AG09319 (cell line): ENCODE measurements at regions not wholly inside any gene's neighbourhood (a gene's known extent, or its start where the extent isn't known, plus 50 kb on each side); places are given as distances from the start of the nearest gene placed in this dataset.

Experiments
- DNase-seq: peaks from one replicate; pipeline ENCODE4 v3.0.0-alpha.2; 2010; ENCODE audit warnings: low read depth; ENCODE audit errors: extremely low read depth
- TF ChIP-seq, protein P1 (sequence below): IDR thresholded peaks from 2 replicates; pipeline ENCODE4 v1.5.1; 2011; ENCODE audit warnings: low read depth, mild to moderate bottlenecking, inconsistent platforms, low read length, moderate library complexity

DNA sequence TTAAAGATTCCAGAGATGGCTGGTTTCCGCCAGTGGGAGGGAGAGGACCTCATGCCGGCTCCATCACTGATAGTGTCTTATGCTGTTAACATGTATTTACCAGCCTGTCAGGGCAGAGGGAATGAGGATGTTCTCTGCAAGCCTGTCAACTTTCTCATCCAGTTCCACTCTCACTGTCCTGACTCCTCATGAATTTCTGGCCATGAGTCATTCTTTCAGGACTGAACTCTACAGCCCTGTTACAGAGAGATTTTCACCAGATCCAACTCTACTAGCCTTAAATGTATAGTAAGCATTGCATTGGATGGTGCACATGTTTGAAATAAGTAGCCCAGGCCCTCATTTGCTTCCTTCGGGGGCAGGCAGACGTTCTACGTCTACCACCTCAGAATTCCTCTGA is 387.7 kb downstream of the TMEM135 start:
- TF ChIP-seq, protein P1, sequence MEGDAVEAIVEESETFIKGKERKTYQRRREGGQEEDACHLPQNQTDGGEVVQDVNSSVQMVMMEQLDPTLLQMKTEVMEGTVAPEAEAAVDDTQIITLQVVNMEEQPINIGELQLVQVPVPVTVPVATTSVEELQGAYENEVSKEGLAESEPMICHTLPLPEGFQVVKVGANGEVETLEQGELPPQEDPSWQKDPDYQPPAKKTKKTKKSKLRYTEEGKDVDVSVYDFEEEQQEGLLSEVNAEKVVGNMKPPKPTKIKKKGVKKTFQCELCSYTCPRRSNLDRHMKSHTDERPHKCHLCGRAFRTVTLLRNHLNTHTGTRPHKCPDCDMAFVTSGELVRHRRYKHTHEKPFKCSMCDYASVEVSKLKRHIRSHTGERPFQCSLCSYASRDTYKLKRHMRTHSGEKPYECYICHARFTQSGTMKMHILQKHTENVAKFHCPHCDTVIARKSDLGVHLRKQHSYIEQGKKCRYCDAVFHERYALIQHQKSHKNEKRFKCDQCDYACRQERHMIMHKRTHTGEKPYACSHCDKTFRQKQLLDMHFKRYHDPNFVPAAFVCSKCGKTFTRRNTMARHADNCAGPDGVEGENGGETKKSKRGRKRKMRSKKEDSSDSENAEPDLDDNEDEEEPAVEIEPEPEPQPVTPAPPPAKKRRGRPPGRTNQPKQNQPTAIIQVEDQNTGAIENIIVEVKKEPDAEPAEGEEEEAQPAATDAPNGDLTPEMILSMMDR: no peak
- DNase-seq: no peak

DNA sequence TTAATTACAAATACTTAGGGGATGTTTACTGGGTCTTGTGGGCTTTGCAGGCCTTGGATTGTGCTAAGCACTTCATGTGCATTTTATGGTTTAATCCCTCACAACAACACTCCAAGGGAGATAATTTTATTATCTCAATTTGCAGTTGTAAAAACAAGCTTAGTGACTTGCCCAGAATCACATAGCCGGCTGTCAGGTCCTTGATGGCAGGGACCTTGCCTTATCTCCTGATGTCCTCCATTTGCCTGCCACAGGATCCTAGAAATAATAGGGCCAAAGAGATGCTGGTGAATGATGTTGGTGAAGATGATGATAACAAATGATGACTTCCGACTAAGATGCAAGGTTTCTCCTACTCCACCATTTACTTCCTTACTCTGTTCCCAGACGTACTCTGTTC is 385.4 kb downstream of the TMEM135 start:
- TF ChIP-seq, protein P1: no peak
- no peak for DNase-seq

DNA sequence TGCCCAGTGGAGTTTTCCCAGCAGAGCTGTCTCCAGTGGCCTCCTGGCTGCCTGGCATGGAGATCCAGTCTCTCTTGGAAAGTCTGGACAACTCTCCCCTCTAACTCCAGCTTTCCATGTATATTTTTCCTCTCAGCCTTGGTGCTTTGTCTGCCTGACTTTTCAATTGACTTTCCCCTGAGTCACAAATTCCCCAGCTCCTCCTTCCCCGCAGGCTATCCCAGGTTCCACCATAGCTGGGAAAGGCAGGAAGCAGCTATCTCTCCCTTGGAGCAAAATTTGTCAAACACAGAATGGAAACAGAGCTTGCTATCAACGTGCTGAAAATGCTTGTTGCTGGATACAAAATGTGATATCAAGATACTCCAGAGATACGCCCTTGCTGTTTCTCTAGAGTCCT is 384.8 kb downstream of the TMEM135 start:
- DNase-seq: no peak
- TF ChIP-seq, protein P1: no peak

DNA sequence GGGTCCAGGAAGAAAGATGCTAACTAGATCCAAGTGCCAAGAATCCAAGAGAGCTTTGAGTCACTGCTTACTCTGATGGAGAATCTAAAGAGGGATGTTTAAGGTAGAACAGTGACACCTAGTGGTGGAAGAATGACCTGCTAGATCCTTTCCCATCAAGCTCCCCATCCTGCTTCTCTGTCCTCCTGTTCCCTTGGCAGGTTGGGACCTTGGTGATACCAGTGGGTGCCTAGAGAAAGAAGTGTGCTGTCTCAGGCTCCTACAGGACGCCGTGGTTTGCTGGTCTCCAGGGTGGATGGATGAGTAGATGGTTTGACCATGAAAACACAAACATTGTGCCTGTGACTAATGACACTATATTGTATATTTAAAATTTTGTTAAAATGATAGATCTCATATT is 383.7 kb downstream of the TMEM135 start:
- peak; percentile 64 for DNase-seq
- TF ChIP-seq, protein P1: peak; percentile 70

DNA sequence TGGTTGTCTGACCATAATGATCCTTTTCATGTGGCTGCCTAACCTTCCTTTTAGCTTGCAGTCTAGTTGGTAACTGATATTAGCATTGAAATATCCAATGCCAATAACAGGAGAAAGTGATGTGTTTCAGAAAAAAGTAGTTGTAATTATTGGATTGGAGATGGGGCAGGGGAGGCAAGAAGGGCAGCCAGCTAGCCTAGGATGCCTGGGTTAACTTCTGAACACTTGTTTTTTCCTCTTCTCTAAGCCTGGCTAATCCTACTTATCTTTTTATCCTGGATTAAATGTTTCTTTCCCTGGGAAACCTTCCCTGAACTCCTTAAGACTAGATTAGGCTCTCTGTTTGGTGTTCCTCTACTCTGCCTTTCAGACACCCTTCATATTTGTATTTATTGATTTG is 380.2 kb downstream of the TMEM135 start:
- DNase-seq: no peak
- TF ChIP-seq, protein P1: no peak

DNA sequence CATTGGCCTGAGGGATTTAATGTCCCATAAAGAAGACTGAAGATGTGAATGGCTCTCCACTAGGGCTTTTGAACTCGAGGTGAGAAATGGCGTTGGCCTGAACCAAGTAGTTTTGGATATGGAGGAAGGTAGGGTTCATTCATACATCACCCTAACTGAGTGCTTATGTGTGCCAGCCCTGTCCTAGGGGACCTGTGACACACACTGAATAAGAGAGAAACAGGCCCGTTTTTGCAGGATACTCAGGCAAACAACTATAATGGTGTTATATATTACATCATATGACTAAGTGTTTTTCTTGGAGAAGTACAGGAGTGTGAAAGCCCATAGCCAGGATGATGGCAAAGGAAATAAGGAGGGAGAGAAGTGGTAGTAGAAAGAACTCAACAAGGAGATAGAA is 368.1 kb downstream of the TMEM135 start:
- no peak for DNase-seq
- TF ChIP-seq, protein P1: no peak

DNA sequence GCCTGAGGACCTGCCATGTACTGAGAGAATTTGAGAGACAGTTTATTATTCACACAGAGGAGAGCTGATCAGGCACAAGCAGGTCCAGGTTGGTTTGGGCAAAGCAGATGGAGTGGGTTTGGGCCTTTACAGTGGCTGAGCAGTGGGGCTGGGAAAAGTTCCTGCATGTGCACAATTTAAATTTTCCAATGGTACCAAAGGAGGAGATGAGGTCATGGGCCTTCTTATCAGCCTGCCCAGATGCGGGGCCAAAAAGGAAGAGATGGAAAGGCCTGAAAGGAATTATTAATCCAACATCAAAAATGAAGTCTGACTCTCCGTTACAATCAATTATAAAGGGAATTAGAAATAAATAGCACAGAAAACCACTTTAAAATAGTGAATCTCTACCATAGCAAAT is 367.6 kb downstream of the TMEM135 start:
- DNase-seq: no peak
- TF ChIP-seq, protein P1: no peak
